Suppressor macrophage treated with lipopolysaccharide for 4 hours (primary cell): ENCODE measurements at regions not wholly inside any gene's neighbourhood (a gene's known extent, or its start where the extent isn't known, plus 50 kb on each side); places are given as distances from the start of the nearest gene placed in this dataset.
A peak's percentile ranks its signal among the peaks of the same experiment; 100 is the strongest.

Experiments used
- DNase-seq: peaks from one replicate; pipeline ENCODE4 v3.0.0-alpha.2; 2020

DNA sequence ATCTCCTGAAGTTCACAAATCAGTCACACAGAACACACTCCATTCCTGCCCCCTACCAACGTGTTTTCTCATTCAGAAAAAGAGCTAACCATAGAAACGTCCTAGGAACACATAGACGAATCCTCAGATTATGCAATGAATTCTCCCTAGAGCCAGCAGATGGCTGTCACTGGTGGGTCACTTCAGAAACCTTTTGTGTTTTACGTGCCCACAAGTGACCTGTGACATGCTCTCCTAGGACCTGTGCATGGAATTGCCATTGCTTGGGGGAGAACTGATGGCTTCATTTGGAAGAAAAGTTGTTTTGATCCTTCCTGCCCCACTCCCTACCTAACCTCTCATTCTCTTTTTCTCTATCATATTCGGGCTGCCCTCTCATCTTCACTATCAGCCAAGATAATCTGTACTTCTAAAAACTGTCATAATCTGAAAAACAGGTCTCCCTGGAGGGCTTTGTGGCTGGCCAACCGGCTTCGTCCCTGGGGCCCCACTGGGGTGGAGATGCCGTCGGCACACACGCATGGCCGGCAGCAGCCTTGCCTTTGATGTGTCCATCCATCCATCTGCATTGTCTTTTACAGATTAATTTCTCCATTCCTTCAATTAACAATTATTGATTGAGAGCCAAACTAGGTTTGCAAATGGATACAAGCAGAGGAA lies 144.1 kb upstream of the SERP2 start:
- DNase-seq = no peak

DNA sequence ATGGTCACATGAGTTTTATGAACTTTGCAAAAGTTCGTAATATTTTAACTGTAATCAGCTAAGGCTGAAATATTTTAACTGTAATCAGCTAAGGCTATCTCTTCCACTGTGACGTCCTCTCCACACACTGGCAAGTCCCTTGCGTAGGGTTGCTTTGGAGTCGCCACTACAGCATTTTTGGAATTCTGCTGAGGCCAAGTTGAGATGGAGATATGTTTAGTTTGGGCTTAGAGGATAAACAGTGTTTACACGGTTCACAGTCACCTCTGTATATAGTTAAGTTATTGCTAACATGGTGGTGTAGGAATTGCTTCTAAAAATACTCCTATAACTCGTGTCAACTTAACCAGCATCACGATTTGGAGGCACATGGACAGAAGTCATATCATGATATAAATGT lies 143.6 kb upstream of the SERP2 start:
- no peak for DNase-seq

DNA sequence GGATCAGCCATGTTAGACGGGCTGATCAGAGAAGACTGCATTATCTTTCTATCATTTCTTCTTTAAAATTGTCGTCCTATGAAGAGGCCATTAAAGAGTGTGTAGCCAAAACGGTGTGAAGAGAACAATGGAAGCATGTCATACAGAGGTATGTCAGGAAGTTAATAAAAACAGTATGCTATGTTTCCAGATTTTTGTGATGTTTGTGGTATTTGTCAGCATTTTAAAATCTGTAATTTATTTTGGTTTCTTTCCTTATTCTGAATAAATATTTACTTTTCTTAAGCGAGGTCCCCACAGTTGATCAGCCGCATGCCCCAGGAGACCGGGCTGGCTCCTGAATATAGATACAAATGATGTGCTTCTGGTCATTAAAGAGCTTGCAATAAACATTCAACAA lies 142.9 kb upstream of the SERP2 start:
- DNase-seq = no peak

DNA sequence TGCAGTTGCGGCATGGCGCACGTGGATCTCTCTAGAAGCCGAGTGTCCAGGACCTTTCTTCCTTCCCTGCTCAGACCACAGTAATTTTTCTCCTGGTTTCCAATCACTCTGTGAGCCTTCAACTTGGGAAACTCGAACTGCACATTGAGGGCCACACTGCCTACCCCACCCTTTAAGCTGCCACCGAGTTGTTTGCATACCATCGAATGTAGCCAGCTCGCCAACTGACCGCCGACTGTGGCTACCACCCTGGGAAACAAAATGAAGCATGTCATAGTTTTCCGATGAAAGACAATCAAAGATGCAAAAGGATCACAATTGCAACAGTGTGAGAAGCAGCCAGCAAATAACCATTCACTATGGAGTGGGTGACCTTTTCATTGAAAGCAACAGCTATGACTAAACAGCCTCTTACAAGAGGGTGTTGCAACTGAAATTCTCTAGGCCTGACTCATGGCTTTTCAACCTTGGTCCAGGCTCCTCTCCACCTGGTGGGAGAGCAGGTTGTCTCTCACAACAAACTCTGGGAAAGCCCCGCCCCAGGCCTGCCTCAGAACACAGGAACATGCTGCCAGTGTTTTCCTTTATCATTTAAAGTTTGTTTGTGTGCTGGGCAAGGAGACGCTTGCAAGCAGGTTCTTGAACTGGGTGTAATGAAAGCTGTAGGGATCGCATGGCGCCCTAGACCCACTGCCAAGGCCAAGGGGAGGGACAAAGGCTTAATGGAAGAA lies 141.7 kb upstream of the SERP2 start:
- DNase-seq = peak; percentile 80

DNA sequence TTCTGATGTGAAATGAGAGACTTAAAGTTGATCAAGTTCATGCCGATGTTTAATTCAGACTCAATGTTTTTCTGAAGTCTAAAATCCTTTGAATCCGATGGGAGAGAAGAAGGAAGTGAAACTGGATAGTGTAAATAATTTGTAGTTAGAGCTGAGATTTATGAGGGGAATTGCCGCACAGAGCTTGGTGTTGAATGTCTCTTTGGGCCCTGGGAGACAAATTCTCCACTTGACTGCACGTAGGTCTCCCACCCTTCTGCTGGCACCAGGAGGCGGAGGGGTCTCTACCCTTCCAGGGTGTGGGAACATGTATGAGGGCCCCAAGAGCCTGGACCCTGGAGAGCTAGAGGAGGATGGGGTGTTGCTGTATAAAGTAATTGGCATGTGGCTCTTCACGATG lies 140.8 kb upstream of the SERP2 start:
- peak; percentile 38 for DNase-seq

DNA sequence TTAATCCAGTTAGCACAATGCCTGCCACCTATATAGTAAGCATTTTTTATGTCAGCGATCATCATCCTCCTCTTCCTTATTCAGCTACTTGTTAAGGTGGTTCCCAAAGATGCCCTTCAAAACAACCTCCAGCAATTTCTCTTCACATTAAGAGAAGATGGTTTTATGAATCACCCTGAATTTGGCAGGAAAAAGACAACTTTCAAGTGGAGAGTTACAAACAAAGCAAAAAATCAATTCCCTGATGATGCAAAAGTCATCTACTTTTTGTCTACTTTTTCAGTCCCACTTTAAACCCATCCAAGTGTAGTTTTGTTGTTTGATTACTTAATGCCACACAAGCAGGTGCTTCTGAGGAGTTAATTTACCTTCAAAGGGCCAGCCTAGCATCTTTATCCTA lies 139.1 kb upstream of the SERP2 start:
- no peak for DNase-seq

DNA sequence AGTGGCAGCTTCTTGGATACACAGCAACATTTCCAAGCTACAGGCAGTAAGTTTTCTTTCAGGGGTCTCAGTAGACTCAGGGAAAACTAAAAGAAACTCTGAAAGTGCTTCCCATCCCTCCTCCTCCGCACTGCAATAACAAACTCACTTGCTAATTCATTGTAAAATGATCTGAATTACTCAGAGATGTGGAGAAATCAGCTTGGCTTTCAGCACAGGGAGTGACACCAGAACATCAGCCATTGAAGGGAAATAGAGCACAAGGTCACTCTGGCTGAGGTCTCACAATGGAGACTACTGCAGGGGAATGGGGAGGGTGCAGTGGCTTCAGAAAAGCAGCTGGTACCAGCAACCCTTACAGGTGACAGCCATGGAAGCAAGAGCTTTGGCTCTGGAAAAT lies 137.3 kb upstream of the SERP2 start:
- DNase-seq = peak; percentile 72

DNA sequence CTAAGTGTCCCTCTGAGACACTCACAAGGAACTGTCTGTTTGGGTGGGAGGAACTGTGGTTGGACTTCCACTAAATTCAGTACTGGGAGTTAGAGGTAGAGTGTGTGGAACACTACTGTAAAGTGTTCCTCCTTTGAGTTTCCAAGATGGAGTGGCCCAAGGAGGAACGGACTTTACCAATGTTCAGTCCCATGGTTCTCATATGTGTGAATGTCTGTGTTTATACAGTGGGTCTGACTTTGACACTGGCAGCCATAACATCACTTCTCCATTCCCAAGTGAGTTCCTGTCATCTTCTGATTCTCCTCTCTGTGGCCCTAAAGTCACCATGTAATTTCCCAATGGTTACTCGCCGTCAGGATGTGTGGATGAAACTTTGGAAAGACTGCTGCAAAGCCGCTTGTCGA lies 136.8 kb upstream of the SERP2 start:
- DNase-seq = peak; percentile 67

DNA sequence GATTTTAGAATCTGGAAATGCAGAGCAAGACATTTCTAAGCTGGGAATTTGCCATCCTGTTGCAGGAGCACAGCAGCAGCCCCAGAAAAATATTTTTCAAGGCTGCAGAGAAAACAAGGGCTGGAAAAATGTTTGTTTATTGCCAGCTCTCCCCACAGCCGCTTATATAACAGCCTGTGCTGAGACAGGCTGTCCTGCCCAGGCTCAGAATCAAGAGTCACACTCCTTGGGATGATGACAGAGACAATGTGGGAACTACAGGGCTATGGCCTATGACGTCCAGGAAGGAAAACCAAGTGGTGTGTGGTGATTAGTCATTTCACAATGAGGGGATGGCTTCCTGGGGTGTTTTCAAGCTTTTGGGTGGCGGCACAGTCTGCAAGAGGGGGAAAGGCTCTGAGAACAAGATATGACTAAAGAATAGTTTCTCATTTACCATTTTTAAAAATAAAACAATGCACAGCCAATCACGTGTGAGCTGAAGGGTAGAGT lies 136.3 kb upstream of the SERP2 start:
- peak; percentile 96 for DNase-seq

DNA sequence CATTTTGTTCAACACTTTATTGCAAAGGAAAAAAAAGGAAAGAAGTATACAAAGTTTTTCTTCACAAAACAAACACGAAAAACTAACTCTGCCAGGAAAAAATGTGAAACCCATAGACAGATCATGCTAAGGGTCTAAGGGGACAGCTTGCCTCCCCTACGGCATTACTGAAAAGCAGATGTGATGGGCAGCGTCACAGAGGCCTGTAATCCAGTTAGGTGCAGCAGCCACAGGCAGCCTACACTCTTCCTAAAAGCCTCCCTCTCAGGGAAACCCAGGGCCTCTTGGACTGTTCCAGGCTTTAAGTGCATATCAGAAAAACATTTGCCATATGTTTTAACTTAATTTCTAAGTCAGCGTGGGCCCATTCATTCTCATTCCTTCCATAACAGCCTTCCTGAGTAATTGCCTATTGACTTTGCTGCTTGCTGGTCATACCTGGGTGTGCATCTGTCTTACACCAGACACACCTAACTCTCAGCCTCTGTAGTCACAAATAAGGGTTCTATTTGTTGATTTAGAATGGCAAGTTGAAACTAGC lies 135.7 kb upstream of the SERP2 start:
- DNase-seq = no peak

DNA sequence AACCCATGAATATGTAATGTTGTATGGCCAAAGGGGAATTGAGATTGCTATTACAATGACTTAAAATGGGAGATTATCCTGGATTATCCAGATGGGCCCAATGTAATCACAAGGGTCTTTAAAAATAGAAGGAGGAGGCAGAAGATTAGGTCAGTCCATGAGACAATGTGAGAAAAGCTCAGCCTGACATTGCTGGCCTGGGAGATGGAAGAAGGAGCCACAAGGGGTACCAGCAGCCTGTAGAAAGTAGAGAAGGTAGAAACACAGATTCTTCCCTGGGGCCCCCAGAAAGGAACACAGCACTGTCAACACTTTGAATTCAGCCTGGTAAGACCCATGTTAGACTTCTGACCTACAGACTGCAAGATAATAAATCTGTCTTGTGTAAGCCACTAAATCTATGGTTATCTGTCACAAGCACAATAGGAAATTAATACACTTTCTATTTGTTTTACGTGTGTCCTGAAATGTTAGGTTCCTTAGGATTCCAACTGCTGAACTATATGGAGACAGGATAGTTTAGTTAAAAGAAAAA lies 132.9 kb upstream of the SERP2 start:
- no peak for DNase-seq

DNA sequence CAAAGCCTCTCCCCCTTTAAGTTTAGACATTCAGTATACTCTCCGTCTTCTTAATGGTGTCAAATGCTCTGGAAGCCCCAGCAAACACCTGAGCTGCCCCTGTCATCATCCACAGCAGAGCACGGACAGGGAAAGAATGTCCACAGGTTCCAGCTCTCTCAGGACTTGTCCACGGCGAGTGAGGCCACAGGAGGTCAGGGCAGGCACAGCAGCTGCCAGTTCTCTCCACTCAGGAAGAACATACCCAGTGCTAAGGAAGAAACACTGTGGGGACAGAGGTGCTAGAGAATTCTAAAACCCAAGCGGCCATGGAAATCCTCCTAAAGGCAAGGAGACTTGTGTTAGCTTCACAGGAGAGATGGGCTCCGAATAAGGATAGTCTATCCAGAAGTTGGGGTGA lies 132.0 kb upstream of the SERP2 start:
- no peak for DNase-seq

DNA sequence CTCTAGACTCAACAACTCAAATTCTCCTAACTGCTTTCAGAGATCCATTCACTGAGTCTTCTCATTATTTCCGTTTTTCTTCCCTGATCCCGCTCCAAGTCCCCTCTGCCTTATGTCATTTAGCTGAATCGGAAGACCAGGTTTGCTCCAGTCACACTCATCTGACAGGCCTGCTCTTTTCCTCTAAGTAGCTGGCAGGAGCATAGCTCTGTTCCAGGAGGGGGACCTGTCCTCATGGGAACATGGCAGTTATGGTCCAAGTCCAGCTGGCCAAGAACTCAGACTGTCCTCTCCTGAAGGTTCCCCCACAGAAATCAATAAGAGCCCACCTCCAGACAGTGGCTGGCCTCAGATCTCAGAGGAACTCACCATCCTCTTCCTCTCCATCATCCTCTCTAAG lies 130.9 kb upstream of the SERP2 start:
- DNase-seq = no peak

DNA sequence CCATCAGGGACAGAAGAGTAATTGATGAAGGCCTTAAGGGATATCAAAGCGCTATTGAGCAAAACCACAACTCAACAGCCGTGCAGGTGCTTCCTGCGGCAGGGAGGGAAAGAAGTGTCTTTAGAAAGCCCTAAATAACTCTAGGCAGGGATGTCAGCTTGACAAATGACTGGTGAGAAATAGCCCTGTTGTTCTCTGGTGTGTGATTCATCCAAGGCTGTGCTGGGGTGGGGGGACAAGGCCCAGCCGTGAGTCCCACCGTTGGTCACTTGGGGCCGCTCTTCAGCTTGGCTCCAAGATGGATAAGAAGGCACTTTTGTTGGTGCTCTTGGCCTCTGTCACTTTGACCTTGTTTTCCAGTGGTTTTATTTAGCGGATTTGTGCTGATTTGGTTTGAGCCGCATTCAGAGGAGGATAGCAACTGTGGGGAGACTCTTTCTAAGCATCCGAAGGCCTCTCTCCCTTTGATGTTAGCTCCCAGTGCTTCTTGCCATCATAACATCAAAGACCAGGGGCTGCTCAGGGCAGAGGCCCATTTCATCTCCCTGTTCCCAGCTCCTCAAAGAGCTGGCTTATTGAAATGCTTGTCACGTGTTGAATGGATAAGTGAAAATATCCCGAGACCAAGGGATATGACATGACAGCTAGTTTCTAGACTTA lies 130.3 kb upstream of the SERP2 start:
- peak; percentile 80 for DNase-seq

DNA sequence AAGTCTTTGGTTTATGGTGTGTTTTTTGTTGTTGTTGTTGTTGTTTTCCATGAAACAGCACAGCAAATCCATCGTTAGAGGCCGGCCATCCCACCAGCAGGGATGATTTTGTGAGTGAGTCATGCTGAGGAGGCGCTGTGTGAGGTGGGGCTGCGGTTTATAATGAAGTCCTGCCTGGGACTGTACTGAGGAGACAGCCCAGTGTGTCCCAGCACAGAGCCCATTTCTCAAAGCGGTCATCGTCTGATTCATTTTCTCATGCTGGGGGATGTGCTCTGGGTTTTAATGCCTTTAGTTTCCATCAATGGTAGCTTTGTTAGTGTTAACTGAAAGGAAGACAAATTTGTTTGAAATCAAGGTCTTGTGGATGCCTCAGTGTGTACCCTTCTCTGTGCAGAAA lies 129.3 kb upstream of the SERP2 start:
- DNase-seq = peak; percentile 39

DNA sequence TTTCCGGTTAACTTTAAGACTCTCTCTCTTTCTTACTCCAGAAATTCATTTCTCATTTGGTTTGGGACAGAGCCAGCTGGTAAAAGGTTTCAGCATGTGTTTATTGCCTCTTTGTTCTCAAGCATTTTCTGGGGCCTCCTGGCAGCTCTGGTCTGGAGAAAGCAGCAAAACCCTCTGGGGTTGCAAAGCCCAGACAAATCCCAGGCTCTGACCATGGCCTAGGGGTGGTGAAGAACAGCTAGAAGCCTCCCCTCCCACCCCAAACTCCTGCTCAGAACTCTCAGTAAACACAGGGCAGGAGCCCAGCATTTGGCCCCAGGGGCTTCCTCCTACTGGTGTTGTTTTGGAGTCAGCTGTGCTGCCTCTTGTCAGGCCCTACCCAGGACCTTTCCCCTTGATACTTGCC lies 124.2 kb upstream of the SERP2 start:
- no peak for DNase-seq

DNA sequence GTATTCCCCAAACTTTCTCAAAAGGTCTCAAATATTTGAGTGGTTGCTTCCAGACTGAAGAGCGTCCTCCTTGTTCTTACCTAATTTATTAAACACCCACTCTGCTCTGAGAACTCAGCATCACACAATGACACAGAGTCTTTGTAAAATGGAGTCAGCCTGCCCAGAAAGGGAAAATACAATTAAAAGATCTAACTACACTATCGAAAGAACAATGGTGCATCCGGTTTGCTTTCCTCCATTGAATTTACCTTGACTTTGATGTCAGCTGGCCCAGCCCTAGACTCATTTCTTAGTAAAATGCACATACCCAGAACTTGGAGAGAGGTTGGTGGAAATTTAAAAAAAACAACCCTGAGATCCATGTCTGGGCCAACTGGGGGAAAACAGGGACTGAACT lies 120.7 kb upstream of the SERP2 start:
- no peak for DNase-seq

DNA sequence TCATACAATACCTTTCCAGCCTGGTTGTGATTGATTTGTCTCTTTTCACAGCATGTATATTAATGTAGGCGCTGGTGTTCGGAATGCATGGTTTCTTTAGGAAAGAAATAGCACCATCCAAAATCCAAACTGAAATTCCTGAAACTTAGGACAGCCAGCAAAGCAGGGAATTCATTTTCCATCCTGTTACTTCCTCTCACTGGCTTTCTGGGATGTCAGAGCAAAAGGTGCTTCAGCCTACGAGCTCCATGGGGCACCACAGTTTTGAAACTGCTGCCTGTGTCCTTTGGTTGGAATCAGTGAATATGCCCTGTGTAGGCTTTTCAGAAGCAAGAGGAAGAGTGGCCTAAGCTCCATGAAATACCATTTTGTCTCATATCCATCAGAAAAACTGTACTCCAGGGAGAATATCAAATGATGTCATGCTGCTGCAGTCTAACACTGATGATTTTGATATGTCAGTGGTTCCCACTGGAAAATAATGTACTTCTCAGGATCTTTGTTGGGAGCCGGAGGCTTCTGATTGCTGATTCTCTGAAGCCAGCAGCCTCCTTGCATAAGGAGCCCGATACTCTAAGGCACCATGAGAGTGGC lies 117.8 kb upstream of the SERP2 start:
- DNase-seq = no peak

DNA sequence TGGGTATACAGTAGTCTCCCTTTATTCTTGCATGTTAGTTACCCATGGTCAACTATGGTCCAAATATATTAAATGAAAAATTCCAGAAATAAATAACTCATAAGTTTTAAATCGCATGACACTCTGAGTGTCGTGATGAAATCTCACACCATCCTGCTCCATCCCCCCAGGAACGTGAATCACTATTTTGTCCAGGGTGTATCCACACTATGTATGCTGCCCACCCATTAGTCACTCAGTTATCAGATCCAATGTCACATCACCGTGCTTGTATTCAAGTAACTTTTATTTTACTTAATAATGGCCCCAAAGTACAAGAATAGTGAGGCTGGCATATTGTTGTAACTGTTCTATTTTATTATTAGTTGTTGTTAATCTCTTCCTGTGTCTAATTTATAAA lies 115.8 kb upstream of the SERP2 start:
- DNase-seq = no peak

DNA sequence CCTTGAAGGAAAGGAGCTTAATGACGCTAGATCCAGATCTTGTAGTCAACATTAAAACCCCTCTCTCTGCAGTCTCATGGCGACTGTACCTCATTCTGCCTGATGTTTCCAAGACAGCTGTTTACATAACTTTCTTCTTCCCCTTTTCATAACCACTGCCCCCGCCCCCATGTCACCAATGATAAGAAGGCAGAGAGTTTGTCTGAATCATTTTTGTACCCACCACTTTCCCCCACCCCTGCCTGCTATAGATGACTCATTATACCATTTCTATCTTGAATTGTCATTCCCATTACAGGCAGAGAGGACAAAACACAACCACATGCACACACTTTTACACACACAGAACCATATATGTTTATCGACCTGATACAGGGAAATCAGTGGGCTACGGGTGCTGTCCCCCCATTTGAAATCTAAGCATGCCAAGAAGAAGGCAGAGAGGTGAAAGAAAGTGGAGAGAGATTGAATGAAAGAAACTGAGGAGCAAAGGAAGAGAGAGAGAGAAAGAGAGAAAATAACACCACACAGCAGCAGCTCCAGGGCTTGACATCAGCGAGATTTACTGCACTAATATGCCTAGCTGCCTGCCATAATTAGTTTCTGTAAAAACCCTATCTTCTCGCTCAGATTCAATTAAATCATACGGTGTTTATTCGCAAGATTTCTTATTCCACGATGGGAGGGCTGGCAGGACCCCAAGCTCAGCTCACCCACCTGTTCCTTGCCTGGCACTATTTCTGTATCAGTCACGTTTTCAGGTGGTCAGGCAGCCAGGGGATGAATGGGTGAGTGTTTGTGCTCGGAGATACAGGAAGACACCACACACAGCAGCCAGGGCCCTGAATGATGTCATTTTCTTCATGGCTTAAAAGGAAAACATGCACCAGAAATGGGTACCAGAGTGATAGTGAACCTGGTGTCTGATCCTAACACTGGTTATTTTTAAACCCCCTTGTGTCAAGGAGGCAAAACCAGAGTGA lies 114.3 kb upstream of the SERP2 start:
- DNase-seq = peak; percentile 97

DNA sequence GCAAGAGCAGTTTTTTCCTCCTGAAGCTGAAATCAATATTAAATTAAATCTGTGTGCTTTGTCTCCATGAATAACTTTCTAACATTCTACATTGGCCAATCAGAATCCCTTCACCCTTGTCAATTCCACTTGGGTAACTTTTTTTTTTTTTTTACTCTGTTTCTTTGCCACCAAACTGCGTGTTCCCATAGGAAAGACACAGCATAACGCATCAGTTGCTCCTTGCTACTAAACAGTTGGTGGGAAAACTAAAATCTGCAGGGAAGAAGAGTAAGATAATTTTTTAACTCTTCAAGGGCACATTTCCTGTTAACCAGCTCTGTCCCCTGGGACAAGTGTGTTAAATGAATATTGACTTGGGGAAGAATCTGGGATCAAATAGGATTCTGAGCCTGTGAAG lies 113.3 kb upstream of the SERP2 start:
- no peak for DNase-seq
